AG10803 (cell line): ENCODE measurements at regions not wholly inside any gene's neighbourhood (a gene's known extent, or its start where the extent isn't known, plus 50 kb on each side); places are given as distances from the start of the nearest gene placed in this dataset.
A peak's percentile ranks its signal among the peaks of the same experiment; 100 is the strongest.

Source experiments
- DNase-seq: peaks from one replicate; pipeline ENCODE4 v3.0.0; 2010; ENCODE audit warnings: low read depth
- H3K4me3 ChIP-seq: 2 replicates; pipeline ENCODE4 v1.5.1; 2011; ENCODE audit warnings: mild to moderate bottlenecking, low read length, control low read depth
- TF ChIP-seq, protein P1 (sequence below): conservative IDR thresholded peaks from 2 replicates; pipeline ENCODE4 v1.5.1; 2011; ENCODE audit warnings: mild to moderate bottlenecking, low read length, control low read depth, inconsistent platforms

DNA sequence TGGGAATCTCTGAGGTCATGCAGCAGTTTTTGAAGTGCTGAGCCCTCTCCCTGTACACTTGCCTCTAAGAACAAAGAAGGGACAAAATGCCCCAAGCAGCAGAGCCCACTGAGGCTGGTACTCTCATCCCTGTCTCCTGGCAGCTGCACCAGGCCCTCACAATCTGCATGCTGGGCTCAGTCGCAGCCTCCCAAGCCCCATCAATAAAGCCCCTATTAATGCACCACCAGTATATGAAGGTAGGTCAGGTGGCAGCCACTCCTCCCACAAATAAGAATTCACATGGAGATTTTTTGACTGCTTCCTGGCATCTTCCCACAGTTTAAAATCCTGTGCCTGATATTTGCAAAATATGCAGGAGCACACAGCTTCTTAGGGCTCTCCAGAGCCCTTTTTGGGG, 181.2 kb upstream of the PALMD start:
- DNase-seq: no peak
- TF ChIP-seq, protein P1, sequence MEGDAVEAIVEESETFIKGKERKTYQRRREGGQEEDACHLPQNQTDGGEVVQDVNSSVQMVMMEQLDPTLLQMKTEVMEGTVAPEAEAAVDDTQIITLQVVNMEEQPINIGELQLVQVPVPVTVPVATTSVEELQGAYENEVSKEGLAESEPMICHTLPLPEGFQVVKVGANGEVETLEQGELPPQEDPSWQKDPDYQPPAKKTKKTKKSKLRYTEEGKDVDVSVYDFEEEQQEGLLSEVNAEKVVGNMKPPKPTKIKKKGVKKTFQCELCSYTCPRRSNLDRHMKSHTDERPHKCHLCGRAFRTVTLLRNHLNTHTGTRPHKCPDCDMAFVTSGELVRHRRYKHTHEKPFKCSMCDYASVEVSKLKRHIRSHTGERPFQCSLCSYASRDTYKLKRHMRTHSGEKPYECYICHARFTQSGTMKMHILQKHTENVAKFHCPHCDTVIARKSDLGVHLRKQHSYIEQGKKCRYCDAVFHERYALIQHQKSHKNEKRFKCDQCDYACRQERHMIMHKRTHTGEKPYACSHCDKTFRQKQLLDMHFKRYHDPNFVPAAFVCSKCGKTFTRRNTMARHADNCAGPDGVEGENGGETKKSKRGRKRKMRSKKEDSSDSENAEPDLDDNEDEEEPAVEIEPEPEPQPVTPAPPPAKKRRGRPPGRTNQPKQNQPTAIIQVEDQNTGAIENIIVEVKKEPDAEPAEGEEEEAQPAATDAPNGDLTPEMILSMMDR: no peak

DNA sequence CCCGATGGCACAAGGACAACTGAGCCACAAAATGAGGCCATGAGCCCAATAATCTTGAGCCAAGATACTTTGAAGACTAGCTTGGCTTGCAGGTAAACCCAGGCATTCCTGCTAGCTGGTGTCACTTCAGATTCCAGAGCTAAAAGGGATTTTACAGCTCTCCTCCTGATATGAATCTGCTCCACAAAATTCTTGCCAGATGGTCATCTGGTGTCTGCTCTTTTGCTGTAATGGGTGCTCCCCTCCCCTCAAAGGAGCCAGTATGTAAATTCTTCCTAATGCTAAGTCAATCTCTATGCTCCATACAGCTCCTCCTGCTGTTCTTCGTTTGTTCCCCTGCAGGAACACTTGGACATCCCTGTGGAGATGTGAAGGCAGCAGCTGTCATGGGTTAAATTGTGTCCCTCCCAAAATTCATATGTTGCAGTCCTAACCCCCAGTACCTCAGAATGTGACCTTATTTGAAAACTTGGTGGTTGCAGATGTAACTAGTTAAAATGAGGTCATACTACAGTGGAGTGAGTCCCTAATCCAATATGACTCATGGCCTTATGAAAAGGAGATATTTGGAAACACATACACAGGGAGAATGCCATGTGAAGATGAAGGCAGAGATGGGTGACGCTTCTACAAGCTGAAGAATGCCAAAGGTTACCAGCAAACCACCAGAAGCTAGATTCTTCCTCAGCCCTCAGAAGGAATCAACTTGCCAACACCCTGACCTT, 180.6 kb upstream of the PALMD start:
- H3K4me3 ChIP-seq: no peak overlapping the region
- TF ChIP-seq, protein P1: peak; percentile 11; the same call in 1 of the 2 replicates
- DNase-seq: peak; percentile 92

More for the DNA sequence above, 181.2 kb upstream of the PALMD start:
- H3K4me3 ChIP-seq: no peak overlapping the region

DNA sequence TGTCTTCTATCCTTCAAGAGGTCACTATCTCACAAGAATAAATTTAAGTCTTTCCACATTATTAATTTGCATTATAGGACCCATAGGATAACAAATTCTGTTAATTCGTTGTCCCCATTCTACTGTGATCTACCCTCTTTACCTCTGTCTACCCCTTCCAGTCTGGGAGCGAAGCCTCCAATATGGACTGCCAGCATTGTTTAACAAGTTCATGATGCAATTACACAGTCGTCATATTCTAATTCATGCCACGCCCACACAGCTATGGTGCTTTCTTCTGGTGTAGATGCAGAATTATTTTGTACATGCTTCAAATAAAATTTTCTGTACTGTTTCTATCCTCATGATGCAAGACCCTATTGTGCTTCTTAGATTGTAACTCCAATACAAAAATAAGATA, 178.3 kb upstream of the PALMD start:
- no peak overlapping the region for H3K4me3 ChIP-seq
- TF ChIP-seq, protein P1: no peak
- DNase-seq: no peak

DNA sequence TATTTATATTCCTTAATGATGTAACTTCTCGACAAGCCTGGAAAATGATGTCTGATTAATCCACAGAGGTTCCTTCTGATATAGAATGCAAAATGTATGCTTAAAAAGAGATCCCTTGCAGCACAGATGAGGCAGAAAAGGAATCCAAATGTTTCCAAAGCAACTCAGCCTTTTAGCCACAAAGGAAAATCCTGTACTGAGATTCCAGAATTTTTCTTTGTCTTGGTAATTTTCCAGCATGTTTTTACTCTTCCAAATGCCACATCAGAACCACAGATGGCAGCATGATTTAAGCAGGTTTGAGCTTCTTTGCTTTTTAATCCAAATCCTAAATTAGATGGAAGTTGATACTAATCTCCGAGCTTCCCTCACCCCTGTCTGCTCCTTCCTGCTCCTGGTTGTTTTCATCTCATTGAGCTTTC, 176.4 kb upstream of the PALMD start:
- TF ChIP-seq, protein P1: no peak
- peak; percentile 63 for DNase-seq
- no peak overlapping the region for H3K4me3 ChIP-seq

DNA sequence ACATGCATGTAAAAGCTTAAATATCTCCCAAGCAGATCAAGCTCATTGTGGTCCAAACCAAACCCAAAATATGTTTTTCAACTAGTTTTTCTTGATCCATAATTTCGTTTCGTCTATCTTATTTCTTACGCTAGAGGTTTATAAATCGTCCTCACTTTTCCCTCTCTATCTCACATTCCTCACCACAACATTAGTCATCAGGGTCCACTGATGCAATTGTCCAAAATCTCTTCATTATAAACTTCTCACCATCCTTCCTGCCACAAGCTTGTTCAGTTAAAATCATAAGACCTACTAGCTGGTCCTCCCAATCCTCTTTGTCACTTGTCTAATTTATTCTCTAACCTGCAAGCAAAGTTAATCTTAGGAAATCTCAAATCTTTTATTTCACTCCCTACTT, 173.0 kb upstream of the PALMD start:
- TF ChIP-seq, protein P1: no peak
- no peak overlapping the region for H3K4me3 ChIP-seq
- peak; percentile 18 for DNase-seq

DNA sequence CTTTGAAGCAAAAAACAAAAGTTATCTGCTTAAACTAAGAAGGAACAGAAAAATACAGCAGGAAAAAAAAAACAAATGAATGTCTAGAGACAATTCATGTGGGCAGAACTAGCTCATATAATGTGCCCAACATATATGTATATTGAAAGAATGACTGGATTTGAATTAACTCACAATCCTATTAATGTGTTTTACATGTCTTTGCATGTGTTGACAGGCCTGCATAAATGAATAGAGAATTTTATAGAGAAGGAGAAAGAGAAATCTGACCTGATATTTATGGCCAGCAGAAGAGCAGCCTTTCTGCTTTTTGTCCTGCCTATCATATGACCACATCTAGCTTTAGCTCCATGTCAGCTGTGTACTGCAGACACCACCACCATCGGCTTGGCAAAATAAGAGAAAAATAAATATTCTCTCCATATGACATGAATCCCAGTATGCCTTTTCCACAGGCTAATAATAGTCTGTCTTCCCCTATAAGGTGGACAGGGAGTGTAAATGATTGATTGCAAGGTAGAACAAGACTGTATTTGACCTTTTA, 171.5 kb upstream of the PALMD start:
- DNase-seq: no peak
- TF ChIP-seq, protein P1: no peak
- H3K4me3 ChIP-seq: no peak overlapping the region

DNA sequence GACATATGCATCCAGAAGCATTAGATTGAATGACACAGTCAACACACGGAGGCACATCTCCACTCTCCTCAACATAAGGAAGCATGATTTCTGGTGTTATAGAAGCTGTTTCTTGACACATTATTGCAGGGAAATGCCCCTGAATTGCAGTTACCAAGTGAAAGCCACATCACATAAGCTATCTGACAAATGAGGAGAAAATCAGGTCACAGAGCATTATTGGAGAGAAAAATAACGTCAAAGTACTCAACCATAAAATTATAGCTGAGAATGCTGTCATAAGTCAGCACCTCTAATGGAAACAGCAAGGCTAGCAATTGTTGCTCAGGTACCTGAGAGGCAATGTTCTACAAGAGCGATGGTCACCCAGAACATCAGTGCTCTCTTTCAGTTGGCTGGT, 169.9 kb upstream of the PALMD start:
- DNase-seq: no peak
- TF ChIP-seq, protein P1: no peak
- H3K4me3 ChIP-seq: no peak overlapping the region
